GM10266 (cell line): ENCODE measurements at regions not wholly inside any gene's neighbourhood (a gene's known extent, or its start where the extent isn't known, plus 50 kb on each side); places are given as distances from the start of the nearest gene placed in this dataset.

Source experiments
- DNase-seq: peaks from one replicate; pipeline ENCODE4 v3.0.0; 2012; ENCODE audit errors: extremely low spot score
- CTCF ChIP-seq: IDR thresholded peaks from 2 replicates; pipeline ENCODE4 v1.5.1; 2012; ENCODE audit warnings: mild to moderate bottlenecking, low read depth; ENCODE audit not compliant: control insufficient read depth, insufficient read depth; ENCODE audit errors: missing control alignments

GRCh38 chr2:153557211-153557610 lies 78.6 kb upstream of the RPRM start:
- no peak for TF ChIP-seq CTCF
- DNase-seq: no peak

- no peak for TF ChIP-seq CTCF
- no peak for DNase-seq
Measured at GRCh38 chr2:153557714-153558113, 79.2 kb upstream of the RPRM start.

GRCh38 chr2:153558247-153558646 lies 79.7 kb upstream of the RPRM start:
- no peak for DNase-seq
- no peak for TF ChIP-seq CTCF

GRCh38 chr2:153567367-153567766 lies 88.8 kb upstream of the RPRM start:
- no peak for TF ChIP-seq CTCF
- no peak for DNase-seq

GRCh38 chr2:153568105-153568504 lies 89.5 kb upstream of the RPRM start:
- no peak for TF ChIP-seq CTCF
- DNase-seq: no peak

- TF ChIP-seq CTCF: no peak
- DNase-seq: no peak
Measured at GRCh38 chr2:153575171-153575853, 96.8 kb upstream of the RPRM start.

GRCh38 chr2:153584244-153584643 lies 105.7 kb upstream of the RPRM start:
- DNase-seq: no peak
- TF ChIP-seq CTCF: no peak
